Endothelial cell (in vitro differentiated cells): ENCODE measurements at regions not wholly inside any gene's neighbourhood (a gene's known extent, or its start where the extent isn't known, plus 50 kb on each side); places are given as distances from the start of the nearest gene placed in this dataset.

Experiments
- DNase-seq: peaks from one replicate; pipeline ENCODE4 v3.0.0; 2021; ENCODE audit warnings: low spot score
- H3K27ac Mint-ChIP-seq: one replicate; pipeline ENCODE4 v1.8.0; 2021; ENCODE audit warnings: mixed read lengths, inconsistent platforms; ENCODE audit not compliant: unreplicated experiment
- H3K27me3 Mint-ChIP-seq: one replicate; pipeline ENCODE4 v1.8.0; 2021; ENCODE audit warnings: mild to moderate bottlenecking, moderate library complexity, mixed read lengths, inconsistent platforms; ENCODE audit not compliant: unreplicated experiment
- H3K36me3 Mint-ChIP-seq: one replicate; pipeline ENCODE4 v1.8.0; 2021; ENCODE audit warnings: mild to moderate bottlenecking, low read depth, mixed read lengths, inconsistent platforms; ENCODE audit not compliant: unreplicated experiment
- H3K4me1 Mint-ChIP-seq: one replicate; pipeline ENCODE4 v1.8.0; 2021; ENCODE audit warnings: mild to moderate bottlenecking, mixed read lengths, inconsistent platforms; ENCODE audit not compliant: unreplicated experiment
- H3K4me3 Mint-ChIP-seq: one replicate; pipeline ENCODE4 v1.8.0; 2021; ENCODE audit warnings: mild to moderate bottlenecking, mixed read lengths, inconsistent platforms; ENCODE audit not compliant: unreplicated experiment
- H3K9me3 Mint-ChIP-seq: one replicate; pipeline ENCODE4 v1.8.0; 2021; ENCODE audit warnings: mixed read lengths, inconsistent platforms; ENCODE audit not compliant: unreplicated experiment
- CTCF ChIP-seq: fragments of 200-600 bp; sonication (generic); IDR thresholded peaks from one replicate; pipeline ENCODE4 v1.5.0; 2021; ENCODE audit warnings: antibody characterized with exemption; ENCODE audit not compliant: unreplicated experiment

- no peak for TF ChIP-seq CTCF
- Mint-ChIP-seq H3K4me3 (no peak overlapping the region), H3K4me1 (peaks cover 5% of the 10 kb centered on the region), H3K27me3 (no peaks in the 10 kb centered on the region), H3K9me3 (no peaks in the 10 kb centered on the region), H3K36me3 (no peaks in the 10 kb centered on the region), H3K27ac (no peak overlapping the region)
- no peak for DNase-seq
These were observed 483.2 kb downstream of the ADRA2A start for GRCh38 chr10:111560027-111560426.

GRCh38 chr10:111561124-111561523 lies 484.3 kb downstream of the ADRA2A start:
- H3K36me3 Mint-ChIP-seq: no peaks in the 10 kb centered on the region
- H3K9me3 Mint-ChIP-seq: no peaks in the 10 kb centered on the region
- peaks cover 9% of the 10 kb centered on the region for H3K4me1 Mint-ChIP-seq

GRCh38 chr10:111565542-111565941 lies 488.7 kb downstream of the ADRA2A start:
- no peak for DNase-seq
- Mint-ChIP-seq H3K36me3 (no peaks in the 10 kb centered on the region), H3K9me3 (no peaks in the 10 kb centered on the region), H3K4me3 (no peak overlapping the region), H3K27ac (no peak overlapping the region), H3K4me1 (peaks cover 9% of the 10 kb centered on the region), H3K27me3 (peaks cover 2% of the 10 kb centered on the region)
- no peak for TF ChIP-seq CTCF

More at GRCh38 chr10:111561124-111561523, 484.3 kb downstream of the ADRA2A start:
- Mint-ChIP-seq H3K27ac (no peak overlapping the region), H3K4me3 (no peak overlapping the region), H3K27me3 (no peaks in the 10 kb centered on the region)
- TF ChIP-seq CTCF: no peak
- no peak for DNase-seq

- H3K9me3 Mint-ChIP-seq: no peaks in the 10 kb centered on the region
- no peak for TF ChIP-seq CTCF
- H3K4me3 Mint-ChIP-seq: no peak overlapping the region
- no peak for DNase-seq
- no peaks in the 10 kb centered on the region for H3K4me1 Mint-ChIP-seq
- peaks cover 3% of the 10 kb centered on the region for H3K27me3 Mint-ChIP-seq
- H3K27ac Mint-ChIP-seq: no peak overlapping the region
- H3K36me3 Mint-ChIP-seq: no peaks in the 10 kb centered on the region
These were observed 501.2 kb downstream of the ADRA2A start for GRCh38 chr10:111578076-111578475.

- Mint-ChIP-seq H3K36me3 (no peaks in the 10 kb centered on the region), H3K27ac (no peak overlapping the region), H3K4me3 (no peak overlapping the region), H3K9me3 (no peaks in the 10 kb centered on the region), H3K4me1 (no peaks in the 10 kb centered on the region), H3K27me3 (peaks cover 3% of the 10 kb centered on the region)
- no peak for TF ChIP-seq CTCF
- no peak for DNase-seq
These were observed 502.6 kb downstream of the ADRA2A start for GRCh38 chr10:111579473-111579872.
